Neuron (in vitro differentiated cells): ENCODE measurements at regions not wholly inside any gene's neighbourhood (a gene's known extent, or its start where the extent isn't known, plus 50 kb on each side); places are given as distances from the start of the nearest gene placed in this dataset.

Source experiments
- H2AFZ ChIP-seq: one replicate; pipeline ENCODE4 v1.6.1; 2013; ENCODE audit warnings: low read depth, mild to moderate bottlenecking, inconsistent platforms, low read length, moderate library complexity
- H3K27me3 ChIP-seq: one replicate; pipeline ENCODE4 v1.6.1; 2013; ENCODE audit warnings: low read length; ENCODE audit not compliant: insufficient read depth
- H3K36me3 ChIP-seq: one replicate; pipeline ENCODE4 v1.6.1; 2013; ENCODE audit warnings: low read length; ENCODE audit not compliant: insufficient read depth
- H3K4me1 ChIP-seq: one replicate; pipeline ENCODE4 v1.6.1; 2013; ENCODE audit warnings: low read length; ENCODE audit not compliant: insufficient read depth
- H3K4me3 ChIP-seq: 2 replicates; pipeline ENCODE4 v1.5.1; 2013; ENCODE audit warnings: mild to moderate bottlenecking, low read length, moderate library complexity
- H3K9me3 ChIP-seq: one replicate; pipeline ENCODE4 v1.6.1; 2013; ENCODE audit warnings: low read length

DNA sequence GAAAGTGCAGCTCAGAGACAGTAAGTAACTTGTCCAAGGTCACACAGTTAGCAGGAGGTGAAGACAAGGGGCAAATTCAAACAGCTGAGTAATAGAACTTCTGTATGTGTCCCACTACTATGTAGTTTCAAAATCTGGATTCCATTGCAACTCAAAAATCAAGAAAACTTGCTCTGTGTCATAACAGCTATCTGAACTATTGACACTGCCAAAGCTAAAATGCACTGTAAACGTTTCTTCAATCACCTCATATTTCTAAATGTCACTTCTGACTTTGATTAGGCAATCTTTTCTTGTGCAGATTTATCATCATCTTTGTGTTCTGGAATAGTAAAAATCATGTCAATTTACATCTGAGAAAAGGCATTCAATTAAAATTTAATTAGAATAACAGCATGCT lies 957.6 kb downstream of the MRPL39 start:
- H2AFZ ChIP-seq: no peak overlapping the region
- H3K36me3 ChIP-seq: no peaks in the 10 kb centered on the region
- no peaks in the 10 kb centered on the region for H3K4me1 ChIP-seq
- H3K27me3 ChIP-seq: peaks cover 12% of the 10 kb centered on the region
- no peak overlapping the region for H3K4me3 ChIP-seq
- no peaks in the 10 kb centered on the region for H3K9me3 ChIP-seq

DNA sequence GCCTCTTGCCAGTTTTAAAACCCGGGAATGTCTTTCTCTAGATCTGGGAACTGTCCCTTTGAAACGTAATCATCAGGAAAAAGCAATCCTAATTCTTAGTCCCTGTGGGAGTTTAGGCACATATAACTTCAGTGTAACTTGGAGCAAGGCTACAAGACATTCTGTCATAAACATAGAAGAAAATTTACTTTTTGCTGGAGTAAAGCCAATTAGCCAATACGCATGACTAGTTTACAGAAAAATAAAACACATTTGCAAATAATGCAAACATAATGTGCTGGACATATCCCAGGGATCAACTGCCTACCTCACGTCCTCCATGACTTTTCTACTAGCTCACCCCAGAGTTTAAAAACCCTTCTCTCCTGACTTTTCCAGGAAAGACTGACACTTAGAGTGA lies 970.6 kb downstream of the MRPL39 start:
- Histone ChIP-seq H3K27me3 (no peaks in the 10 kb centered on the region), H3K4me1 (peaks cover 37% of the 10 kb centered on the region), H3K9me3 (no peaks in the 10 kb centered on the region), H3K4me3 (no peak overlapping the region), H2AFZ (peak overlapping the region; percentile 32), H3K36me3 (no peaks in the 10 kb centered on the region)

DNA sequence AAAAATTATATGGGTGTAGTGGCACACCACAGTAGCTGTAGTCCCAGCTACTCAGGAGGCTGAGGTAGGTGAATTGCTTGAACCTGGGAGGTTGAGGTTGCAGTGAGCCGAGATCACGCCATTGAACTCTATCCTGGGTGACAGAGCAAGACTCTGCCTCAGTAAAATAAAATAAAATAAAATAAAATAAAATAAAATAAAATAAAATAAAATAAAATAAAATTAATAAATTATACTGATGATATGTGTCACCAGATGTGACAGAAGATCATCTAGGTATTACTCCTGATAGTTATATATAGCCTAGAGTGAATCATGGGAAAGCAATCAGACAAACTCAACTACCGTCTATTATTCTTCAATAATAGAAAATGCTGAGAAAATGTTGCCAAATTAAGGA lies 972.5 kb downstream of the MRPL39 start:
- Histone ChIP-seq H2AFZ (no peak overlapping the region), H3K36me3 (no peaks in the 10 kb centered on the region), H3K9me3 (no peaks in the 10 kb centered on the region), H3K27me3 (no peaks in the 10 kb centered on the region), H3K4me3 (no peak overlapping the region), H3K4me1 (peaks cover 32% of the 10 kb centered on the region)

- Histone ChIP-seq H3K9me3 (no peaks in the 10 kb centered on the region), H2AFZ (peak overlapping the region; percentile 62), H3K4me3 (no peak overlapping the region), H3K4me1 (no peaks in the 10 kb centered on the region), H3K36me3 (no peaks in the 10 kb centered on the region), H3K27me3 (peaks cover 3% of the 10 kb centered on the region)
Measured at GRCh38 chr21:24628536-24628935, 978.7 kb downstream of the MRPL39 start.

- H3K36me3 ChIP-seq: no peaks in the 10 kb centered on the region
- H2AFZ ChIP-seq: peak overlapping the region; percentile 62
- no peak overlapping the region for H3K4me3 ChIP-seq
- peaks cover 3% of the 10 kb centered on the region for H3K27me3 ChIP-seq
- no peaks in the 10 kb centered on the region for H3K4me1 ChIP-seq
- no peaks in the 10 kb centered on the region for H3K9me3 ChIP-seq
Measured at GRCh38 chr21:24628046-24628445, 979.2 kb downstream of the MRPL39 start.

- Histone ChIP-seq H2AFZ (no peak overlapping the region), H3K4me1 (no peaks in the 10 kb centered on the region), H3K4me3 (no peak overlapping the region), H3K36me3 (no peaks in the 10 kb centered on the region), H3K27me3 (no peaks in the 10 kb centered on the region), H3K9me3 (peaks cover 7% of the 10 kb centered on the region)
Measured at GRCh38 chr21:24617819-24618218, 989.5 kb downstream of the MRPL39 start.

- H3K4me3 ChIP-seq: no peak overlapping the region
- no peaks in the 10 kb centered on the region for H3K36me3 ChIP-seq
- H3K9me3 ChIP-seq: no peaks in the 10 kb centered on the region
- no peaks in the 10 kb centered on the region for H3K27me3 ChIP-seq
- no peak overlapping the region for H2AFZ ChIP-seq
- H3K4me1 ChIP-seq: no peaks in the 10 kb centered on the region
Measured at GRCh38 chr21:24594082-24594481, 1013.2 kb downstream of the MRPL39 start.

DNA sequence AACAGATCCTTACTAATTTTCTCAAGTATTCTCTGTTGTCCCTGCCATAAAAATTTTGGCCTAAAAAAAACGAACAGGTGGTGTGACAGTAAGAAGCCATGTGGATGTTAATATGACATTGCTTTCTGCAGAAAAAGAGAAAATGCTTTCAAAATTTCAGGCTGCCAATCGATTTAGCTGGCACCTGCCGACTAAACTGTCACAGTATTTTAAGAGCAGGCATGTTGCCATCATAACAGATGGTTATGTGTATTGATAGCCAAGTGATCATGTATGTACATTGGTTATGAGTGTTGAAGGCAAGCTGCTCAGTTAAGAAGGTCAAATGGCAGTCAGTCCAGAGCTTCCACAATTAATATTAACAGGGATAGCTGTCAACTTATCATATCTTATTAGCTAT lies 1017.0 kb downstream of the MRPL39 start:
- Histone ChIP-seq H3K4me1 (no peaks in the 10 kb centered on the region), H3K36me3 (no peaks in the 10 kb centered on the region), H3K9me3 (no peaks in the 10 kb centered on the region), H3K4me3 (no peak overlapping the region), H2AFZ (no peak overlapping the region), H3K27me3 (no peaks in the 10 kb centered on the region)

GRCh38 chr21:24583473-24583872 lies 1023.8 kb downstream of the MRPL39 start:
- H3K36me3 ChIP-seq: no peaks in the 10 kb centered on the region
- no peaks in the 10 kb centered on the region for H3K27me3 ChIP-seq
- no peaks in the 10 kb centered on the region for H3K9me3 ChIP-seq
- H3K4me3 ChIP-seq: no peak overlapping the region
- no peak overlapping the region for H2AFZ ChIP-seq
- no peaks in the 10 kb centered on the region for H3K4me1 ChIP-seq

DNA sequence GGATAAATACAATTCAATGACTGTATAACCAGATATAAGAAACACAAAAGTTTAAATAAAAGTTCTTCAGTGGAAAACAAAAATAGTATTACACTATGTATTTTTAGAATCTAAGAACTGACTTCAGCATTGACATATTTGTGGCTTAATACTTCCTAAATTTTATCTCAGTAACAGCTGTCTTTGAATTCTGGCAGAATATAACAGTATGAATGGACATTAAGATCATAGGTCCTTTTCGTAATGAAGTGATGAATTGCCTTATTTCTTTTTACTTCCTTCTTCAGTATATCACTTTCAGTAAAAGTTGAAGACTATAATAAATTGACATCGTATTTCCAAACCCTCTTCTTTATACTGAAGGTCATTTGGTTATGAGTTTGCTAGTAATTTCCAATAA lies 1030.0 kb downstream of the MRPL39 start:
- H3K9me3 ChIP-seq: no peaks in the 10 kb centered on the region
- H3K36me3 ChIP-seq: no peaks in the 10 kb centered on the region
- no peaks in the 10 kb centered on the region for H3K27me3 ChIP-seq
- H3K4me3 ChIP-seq: no peak overlapping the region
- no peaks in the 10 kb centered on the region for H3K4me1 ChIP-seq
- no peak overlapping the region for H2AFZ ChIP-seq

- Histone ChIP-seq H3K27me3 (no peaks in the 10 kb centered on the region), H3K9me3 (no peaks in the 10 kb centered on the region), H3K36me3 (no peaks in the 10 kb centered on the region), H3K4me1 (no peaks in the 10 kb centered on the region), H2AFZ (no peak overlapping the region), H3K4me3 (no peak overlapping the region)
Measured at GRCh38 chr21:24561291-24561690, 1046.0 kb downstream of the MRPL39 start.

- no peaks in the 10 kb centered on the region for H3K9me3 ChIP-seq
- no peak overlapping the region for H3K4me3 ChIP-seq
- no peaks in the 10 kb centered on the region for H3K27me3 ChIP-seq
- no peaks in the 10 kb centered on the region for H3K36me3 ChIP-seq
- H3K4me1 ChIP-seq: no peaks in the 10 kb centered on the region
- H2AFZ ChIP-seq: no peak overlapping the region
Measured at GRCh38 chr21:24552491-24552890, 1054.8 kb downstream of the MRPL39 start.

- Histone ChIP-seq H3K36me3 (no peaks in the 10 kb centered on the region), H3K4me3 (no peak overlapping the region), H3K9me3 (no peaks in the 10 kb centered on the region), H2AFZ (no peak overlapping the region), H3K4me1 (no peaks in the 10 kb centered on the region), H3K27me3 (no peaks in the 10 kb centered on the region)
Measured at GRCh38 chr21:24545807-24546361, 1061.4 kb downstream of the MRPL39 start.

DNA sequence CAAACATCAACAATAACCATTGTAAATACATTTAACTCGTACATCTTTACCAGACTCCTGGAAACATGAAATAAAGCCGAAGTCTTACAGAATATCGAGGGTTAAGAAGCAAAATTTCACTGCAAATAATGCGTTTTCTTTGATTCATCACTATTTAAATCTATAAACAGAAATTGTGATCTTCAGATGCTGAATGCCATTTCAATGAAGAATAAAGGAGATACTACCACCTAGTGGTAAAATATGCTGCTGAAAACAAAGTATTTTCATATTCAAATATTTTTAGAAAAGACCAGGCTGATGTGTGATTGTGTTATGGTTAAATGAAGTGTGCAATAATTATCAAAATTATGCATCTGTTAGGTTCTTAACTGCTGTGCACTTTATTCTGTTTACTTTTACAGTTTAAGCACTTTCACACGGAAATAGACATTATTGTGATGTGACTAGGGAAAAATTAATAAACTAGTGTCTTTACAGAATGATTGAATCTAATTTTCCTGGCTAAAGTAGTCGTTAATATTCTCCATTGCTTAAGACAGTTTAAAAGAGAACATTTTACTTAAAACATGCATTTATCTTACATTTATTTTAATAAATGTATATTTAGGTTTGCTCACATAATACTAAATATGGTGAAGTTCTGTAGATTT lies 1093.1 kb downstream of the MRPL39 start:
- H3K36me3 ChIP-seq: no peaks in the 10 kb centered on the region
- no peaks in the 10 kb centered on the region for H3K9me3 ChIP-seq
- H3K4me3 ChIP-seq: no peak overlapping the region
- no peaks in the 10 kb centered on the region for H3K27me3 ChIP-seq
- no peaks in the 10 kb centered on the region for H3K4me1 ChIP-seq
- no peak overlapping the region for H2AFZ ChIP-seq
